Fibroblast of peridontal ligament (primary cell): ENCODE measurements at regions not wholly inside any gene's neighbourhood (a gene's known extent, or its start where the extent isn't known, plus 50 kb on each side); places are given as distances from the start of the nearest gene placed in this dataset.

Experiments
- DNase-seq: peaks from one replicate; pipeline ENCODE4 v3.0.0-alpha.2; 2010; ENCODE audit errors: extremely low read depth

DNA sequence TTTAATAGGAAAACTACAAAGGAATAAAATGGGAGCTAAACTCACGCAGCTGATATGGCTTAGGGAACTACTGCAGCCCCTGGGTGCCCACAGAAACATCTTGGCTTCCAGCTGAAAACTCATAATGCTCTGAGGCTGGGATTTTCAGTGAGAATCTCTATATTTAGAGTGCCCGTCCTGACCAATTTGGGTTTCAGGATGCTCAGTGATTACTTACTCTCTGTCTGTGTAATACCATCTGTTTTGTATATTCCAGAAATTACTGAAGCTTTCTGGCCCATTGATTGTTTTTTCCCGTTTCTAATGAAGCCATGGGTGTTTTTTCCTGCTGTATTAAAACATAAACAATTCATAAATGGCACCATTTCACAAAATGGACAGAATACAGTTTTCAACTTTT is 50.6 kb upstream of the ZNF385D start:
- DNase-seq: no peak

- DNase-seq: no peak
These were observed 52.6 kb upstream of the ZNF385D start for GRCh38 chr3:21803604-21804003.

DNA sequence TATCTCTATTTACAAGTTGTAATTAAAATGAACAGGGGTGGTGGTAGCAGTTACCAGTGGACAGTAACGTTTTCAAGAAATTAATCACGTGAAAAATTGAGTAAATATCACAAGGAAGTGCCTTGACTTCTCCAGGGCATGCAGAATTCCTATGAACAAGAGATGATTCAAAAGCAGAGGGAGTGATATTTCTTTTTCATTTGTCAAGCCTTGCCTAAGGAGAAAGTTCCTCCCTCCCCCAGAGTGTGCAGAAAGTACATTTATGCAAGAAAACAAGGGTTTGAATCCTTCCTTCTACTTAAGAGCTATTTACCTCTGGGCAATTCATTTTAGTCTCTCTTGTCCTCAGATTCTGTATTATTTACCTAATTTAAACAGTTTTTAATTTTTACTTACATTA is 53.3 kb upstream of the ZNF385D start:
- DNase-seq: no peak

GRCh38 chr3:21806733-21807132 is 55.7 kb upstream of the ZNF385D start:
- no peak for DNase-seq

- no peak for DNase-seq
These were observed 74.7 kb upstream of the ZNF385D start for GRCh38 chr3:21825684-21826083.

DNA sequence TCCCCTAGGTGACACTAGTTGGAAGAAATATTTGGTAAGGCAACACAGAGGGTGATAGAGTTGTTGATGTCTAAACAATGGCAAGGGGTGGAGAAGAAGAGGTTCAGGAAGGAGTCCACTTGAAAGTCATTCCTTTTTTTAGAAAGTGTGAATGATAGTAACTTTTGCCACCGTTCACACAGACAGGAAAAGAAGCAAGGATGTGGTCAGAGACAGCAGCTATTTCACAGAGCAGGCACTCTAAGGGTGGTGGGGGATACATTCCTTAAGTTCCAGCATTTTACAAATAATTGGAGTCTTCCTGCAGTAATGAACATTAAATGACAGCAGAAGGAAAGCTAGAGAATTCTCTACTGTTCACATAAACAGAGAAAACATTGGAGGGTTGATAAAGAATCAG is 75.4 kb upstream of the ZNF385D start:
- DNase-seq: no peak

DNA sequence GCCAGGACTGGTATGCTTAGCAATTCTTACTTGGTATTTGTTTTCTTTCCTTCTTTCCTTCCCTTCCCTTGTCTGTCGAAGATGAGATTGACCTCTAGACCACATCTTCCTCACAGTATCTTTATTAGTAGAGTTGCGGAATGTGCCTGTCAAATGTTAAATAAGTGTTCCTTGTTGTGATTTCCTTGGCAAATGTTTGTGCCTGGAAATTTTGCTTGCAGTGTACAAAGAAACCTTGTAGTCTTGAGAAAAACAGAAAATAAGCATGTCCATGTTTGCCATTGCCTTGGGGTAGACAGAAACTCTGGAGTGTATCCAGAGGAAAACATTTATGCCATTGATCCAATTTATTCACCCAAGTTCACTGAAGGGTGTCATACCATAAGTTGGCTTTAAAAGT is 79.5 kb upstream of the ZNF385D start:
- DNase-seq: no peak

DNA sequence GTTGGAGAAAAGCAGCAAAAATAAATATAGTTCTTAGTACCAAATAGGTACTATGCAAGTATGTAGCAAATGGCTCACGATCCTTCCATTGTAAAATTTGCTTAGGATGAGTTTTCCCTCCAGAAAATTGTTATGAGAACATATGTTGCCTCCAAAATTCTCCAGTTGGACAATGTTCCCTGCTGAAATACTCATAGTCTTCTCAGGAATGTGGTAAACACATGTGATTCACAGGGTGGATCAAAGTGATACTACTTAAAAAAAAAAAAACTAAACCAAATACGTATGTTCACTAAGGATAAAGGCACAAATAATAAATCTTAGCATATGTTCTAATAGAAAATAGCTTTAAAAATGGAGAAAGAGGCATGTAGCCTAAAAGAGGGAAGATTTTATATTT is 84.3 kb upstream of the ZNF385D start:
- DNase-seq: peak; percentile 45

DNA sequence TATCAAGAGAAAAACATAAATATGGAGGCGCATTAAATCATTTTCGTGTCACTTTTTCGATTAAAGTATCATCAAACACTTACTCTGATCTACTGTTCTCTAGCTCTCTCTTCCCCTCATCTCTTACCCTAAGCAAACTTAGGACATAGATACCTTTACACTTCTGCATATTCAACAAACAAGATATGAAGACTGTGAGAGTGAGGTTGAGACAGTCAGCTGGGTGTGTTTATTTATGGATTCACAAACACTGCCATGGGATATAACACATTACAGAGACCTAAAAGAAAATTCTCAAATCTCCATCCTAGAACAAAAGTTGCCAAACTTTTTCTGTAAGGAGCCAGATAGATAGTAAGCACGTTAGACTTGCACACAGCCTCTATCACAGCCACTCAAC is 85.2 kb upstream of the ZNF385D start:
- DNase-seq: no peak

- DNase-seq: peak; percentile 75
These were observed 88.2 kb upstream of the ZNF385D start for GRCh38 chr3:21839176-21839575.

DNA sequence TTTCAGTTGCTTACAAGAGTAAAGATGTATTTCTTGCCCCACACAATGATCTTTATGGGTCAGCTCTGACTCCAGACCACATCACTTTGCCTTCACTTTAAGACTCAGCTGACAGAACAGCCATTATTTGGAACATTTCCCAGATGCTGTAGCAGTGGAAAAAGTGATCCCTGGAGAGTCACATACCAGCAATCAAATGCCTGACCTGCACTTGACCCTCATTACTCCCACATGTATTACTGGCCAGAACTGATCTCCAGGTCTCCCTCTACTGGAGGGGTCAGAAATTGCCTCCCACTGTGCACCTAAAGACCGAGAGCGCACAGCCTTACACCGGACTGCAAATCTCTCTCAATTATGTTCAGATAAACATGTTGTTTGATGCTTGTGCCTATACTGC is 88.6 kb upstream of the ZNF385D start:
- DNase-seq: peak; percentile 95

GRCh38 chr3:21847005-21847404 is 96.0 kb upstream of the ZNF385D start:
- peak; percentile 38 for DNase-seq

- DNase-seq: no peak
These were observed 108.4 kb upstream of the ZNF385D start for GRCh38 chr3:21859124-21860081.

DNA sequence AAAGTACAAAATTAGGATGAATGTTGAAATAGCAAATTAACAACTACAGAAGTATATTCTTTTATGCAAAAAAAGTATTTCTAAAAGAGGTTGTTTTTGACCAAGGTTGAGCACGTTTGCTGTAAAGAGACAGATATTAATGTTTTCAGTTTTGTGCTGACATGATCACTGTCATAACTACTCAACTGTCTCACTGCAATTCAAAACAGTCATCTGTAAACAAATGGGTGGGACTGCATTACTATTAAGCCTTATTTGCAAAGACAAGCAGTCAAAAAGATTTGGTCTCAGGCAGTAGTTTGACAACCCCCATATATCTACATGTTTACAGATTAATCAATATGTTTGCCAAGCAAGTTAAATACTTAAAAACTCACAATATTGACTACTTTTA is 109.1 kb upstream of the ZNF385D start:
- no peak for DNase-seq

GRCh38 chr3:21860657-21861056 is 109.6 kb upstream of the ZNF385D start:
- DNase-seq: no peak

DNA sequence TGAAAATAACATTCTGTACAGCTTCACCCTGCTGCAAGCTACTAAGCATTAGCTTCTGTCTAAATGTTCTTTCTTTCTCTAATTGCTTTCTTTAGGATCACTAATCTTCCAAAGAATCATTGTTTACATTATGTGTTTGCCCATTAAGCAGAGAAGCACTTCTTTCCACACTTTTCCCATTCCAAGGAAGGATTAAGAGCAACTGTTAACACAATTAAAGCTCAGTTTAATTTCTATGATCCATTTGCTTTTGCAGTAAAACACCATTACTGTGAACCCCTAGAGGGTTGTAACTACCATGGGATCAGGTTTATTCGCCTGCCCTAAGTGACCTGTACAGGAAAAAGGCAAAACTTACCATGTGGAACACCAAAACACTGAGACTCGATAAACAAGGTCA is 125.8 kb upstream of the ZNF385D start:
- no peak for DNase-seq

GRCh38 chr3:21877214-21877754 is 126.3 kb upstream of the ZNF385D start:
- no peak for DNase-seq

GRCh38 chr3:21879184-21879886 is 128.3 kb upstream of the ZNF385D start:
- no peak for DNase-seq

- no peak for DNase-seq
These were observed 137.6 kb upstream of the ZNF385D start for GRCh38 chr3:21888656-21889055.

DNA sequence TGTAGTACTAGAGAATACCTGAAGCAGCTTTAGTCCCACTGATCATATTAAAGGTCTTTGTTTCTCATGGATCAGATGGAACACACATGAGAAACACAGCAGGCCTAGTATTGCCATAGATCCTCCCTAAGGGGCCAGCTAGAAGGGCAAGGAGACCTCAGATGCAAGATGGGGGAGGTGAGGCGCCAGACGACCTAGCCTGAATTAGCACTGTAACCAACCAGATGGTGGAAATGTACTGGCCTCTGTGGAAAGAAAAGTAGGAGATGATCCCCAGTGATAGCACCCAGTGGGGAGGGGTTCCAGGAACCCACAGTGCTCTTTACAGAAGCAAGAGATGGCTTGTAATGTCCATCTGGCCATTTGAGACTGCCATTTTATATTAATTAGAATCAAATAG is 138.2 kb upstream of the ZNF385D start:
- no peak for DNase-seq

DNA sequence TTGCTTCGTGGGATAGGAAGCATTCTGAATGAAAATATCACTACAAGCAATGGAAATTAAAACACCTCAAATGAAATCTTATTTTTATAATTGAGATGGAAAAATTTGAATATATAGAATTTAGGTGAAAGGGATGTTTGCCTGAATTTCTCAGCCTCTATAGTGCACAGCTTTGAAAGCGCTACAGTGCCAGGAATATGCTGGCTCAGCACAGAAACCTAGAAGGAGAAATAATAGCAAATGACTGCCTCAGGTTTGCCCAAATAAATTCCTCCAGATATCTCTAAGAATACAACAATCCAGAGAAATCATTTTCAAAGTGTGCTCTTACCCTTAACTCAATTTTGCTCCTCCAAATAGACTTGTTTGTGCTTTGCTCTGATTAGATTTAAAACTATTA is 141.1 kb upstream of the ZNF385D start:
- DNase-seq: no peak

DNA sequence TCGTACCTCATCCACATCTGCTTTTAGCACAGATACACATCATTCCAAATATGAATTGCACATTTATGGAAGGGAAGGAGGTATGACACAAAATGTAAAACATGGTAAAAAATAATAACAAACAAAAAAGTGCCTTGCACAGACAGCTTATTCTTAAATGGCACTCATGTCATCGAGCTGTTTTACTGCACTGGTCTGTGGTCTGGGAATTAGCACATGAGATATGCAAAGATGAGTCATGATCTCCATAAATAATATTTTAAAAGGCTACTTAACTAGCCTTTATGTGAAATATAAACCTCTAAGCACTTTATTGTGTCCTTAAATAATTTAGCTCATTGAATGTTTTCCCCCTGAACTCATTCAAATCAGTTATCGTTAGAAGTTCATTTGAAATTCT is 142.2 kb upstream of the ZNF385D start:
- DNase-seq: peak; percentile 18
